ENCODE measurements at regions not wholly inside any gene's neighbourhood (a gene's known extent, or its start where the extent isn't known, plus 50 kb on each side); places are given as distances from the start of the nearest gene placed in this dataset.

- TF ChIP-seq CTCF (IDR thresholded peaks at IDR 0.05) (no peak), EP300 (IDR thresholded peaks at IDR 0.05) (no peak), POLR2A (IDR thresholded peaks at IDR 0.05; ENCODE audit: low read depth) (no peak)
Observed at GRCh38 chr20:51275181-51275580, 252.3 kb upstream of the KCNG1 start.

Data from esophagus muscularis mucosa (tissue), 4 donors.